Loucy (cell line): ENCODE measurements at regions not wholly inside any gene's neighbourhood (a gene's known extent, or its start where the extent isn't known, plus 50 kb on each side); places are given as distances from the start of the nearest gene placed in this dataset.

Source experiments
- EZH2phosphoT487 ChIP-seq: fragments of 200-600 bp; IDR thresholded peaks from 2 replicates; pipeline ENCODE4 v1.6.1; 2018; ENCODE audit warnings: antibody characterized with exemption, mild to moderate bottlenecking, moderate library complexity, borderline replicate concordance
- TF ChIP-seq, protein P1 (sequence below): fragments of 200-600 bp; sonication (generic); conservative IDR thresholded peaks from 2 replicates; pipeline ENCODE4 v1.5.1; 2014; ENCODE audit warnings: mild to moderate bottlenecking, antibody characterized with exemption, low read length

DNA sequence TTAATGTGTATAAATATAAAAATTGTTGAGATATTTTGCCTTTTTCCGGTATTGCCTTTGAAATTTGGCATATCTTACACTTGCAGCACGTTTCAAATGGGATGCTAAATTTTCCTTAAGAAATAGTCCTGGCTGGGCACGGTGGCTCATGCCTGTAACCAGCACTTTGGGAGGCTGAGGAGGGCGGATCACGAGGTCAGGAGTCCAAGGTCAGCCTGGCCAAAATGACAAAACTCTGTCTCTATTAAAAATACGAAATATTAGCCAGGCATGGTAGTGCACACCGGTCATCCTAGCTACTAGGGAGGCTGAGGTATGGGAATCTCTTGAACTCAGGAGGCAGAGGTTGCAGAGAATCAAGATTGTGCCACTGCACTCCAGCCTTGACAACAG, 220.2 kb downstream of the PTEN start:
- TF ChIP-seq EZH2phosphoT487: no peak
- TF ChIP-seq, protein P1, sequence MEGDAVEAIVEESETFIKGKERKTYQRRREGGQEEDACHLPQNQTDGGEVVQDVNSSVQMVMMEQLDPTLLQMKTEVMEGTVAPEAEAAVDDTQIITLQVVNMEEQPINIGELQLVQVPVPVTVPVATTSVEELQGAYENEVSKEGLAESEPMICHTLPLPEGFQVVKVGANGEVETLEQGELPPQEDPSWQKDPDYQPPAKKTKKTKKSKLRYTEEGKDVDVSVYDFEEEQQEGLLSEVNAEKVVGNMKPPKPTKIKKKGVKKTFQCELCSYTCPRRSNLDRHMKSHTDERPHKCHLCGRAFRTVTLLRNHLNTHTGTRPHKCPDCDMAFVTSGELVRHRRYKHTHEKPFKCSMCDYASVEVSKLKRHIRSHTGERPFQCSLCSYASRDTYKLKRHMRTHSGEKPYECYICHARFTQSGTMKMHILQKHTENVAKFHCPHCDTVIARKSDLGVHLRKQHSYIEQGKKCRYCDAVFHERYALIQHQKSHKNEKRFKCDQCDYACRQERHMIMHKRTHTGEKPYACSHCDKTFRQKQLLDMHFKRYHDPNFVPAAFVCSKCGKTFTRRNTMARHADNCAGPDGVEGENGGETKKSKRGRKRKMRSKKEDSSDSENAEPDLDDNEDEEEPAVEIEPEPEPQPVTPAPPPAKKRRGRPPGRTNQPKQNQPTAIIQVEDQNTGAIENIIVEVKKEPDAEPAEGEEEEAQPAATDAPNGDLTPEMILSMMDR: no peak
